GM18505 (cell line): ENCODE measurements at regions not wholly inside any gene's neighbourhood (a gene's known extent, or its start where the extent isn't known, plus 50 kb on each side); places are given as distances from the start of the nearest gene placed in this dataset.

Experiments used
- ATAC-seq: cut with Tn5 transposase; IDR thresholded peaks from one replicate; pipeline ENCODE4 v1.9.1; 2021; ENCODE audit not compliant: unreplicated experiment
- POLR2A ChIP-seq: IDR thresholded peaks from 4 replicates; pipeline ENCODE4 v1.6.1; 2011; ENCODE audit warnings: borderline replicate concordance; ENCODE audit not compliant: insufficient read depth, insufficient read length; ENCODE audit errors: extremely low read depth

DNA sequence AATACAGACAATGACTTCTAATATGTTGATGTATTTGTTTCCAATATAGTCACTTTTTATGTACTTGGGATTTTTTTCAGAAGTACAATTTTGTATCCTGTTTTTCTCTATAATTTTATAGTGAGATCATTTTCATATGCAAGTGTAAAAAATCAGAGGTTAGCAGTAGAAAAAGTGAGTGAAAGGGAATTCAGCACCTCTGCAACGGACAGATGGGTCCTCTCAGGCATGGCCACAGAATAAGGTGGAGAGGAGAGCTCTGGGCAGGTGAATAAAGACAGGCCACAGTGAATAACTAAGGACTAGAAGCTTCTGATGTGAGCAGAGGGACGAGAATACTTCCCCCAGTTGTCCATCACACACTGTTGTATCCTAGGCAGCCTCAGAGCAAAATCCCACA lies 210.1 kb upstream of the CNR1 start:
- no peak for TF ChIP-seq POLR2A
- ATAC-seq = no peak

GRCh38 chr6:88374553-88374952 lies 208.4 kb upstream of the CNR1 start:
- no peak for TF ChIP-seq POLR2A

DNA sequence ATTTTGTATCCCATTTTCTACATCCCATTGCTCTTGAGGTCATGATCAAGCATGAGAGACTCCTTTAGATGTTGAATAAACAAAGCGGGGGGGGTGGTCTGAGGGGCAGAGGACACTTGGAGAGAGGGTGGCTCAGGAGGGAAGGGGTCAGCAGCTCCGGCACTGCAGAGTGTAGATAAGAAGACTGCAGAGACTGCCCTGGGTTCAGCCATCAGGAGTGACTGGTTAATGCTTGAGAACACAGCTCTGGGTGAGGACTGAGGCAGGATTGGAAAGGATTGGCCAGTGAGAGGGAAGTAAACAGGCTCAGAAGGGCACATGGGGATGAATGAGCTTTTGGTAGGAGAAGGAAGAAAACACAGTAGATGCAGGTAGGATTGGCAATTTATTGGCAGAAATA lies 205.3 kb upstream of the CNR1 start:
- TF ChIP-seq POLR2A = no peak
- ATAC-seq = no peak

More at GRCh38 chr6:88374553-88374952, 208.4 kb upstream of the CNR1 start:
- ATAC-seq = no peak

DNA sequence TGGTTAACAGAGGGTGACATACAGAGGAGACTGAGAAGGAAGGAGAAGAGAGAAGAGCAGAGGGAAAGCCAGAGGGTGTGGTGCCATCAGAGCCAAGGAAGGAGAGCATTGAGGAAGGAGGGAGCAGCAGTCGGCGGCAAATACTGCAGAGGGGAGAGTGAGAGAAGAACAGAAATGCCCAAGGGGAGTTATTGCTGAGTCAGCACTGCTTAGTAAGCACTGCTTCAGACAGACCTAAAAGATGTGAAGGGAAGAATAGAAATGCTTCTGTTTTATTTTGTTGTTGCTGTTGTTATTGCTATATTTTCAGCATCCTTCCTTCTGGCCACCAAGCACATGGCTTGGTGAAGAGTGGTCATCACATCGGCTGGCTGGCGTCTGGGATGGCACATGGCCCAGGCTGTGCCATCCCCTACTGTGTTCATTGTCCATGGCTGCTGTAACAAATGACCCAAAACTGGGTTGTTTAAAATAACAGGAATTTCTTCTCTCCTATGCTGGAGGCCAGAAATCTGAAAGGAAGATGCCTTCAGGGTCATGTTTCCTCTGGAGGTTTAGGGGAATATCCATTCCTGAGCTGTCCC lies 204.1 kb upstream of the CNR1 start:
- no peak for TF ChIP-seq POLR2A
- no peak for ATAC-seq

- no peak for ATAC-seq
- no peak for TF ChIP-seq POLR2A
These were observed 203.1 kb upstream of the CNR1 start for GRCh38 chr6:88369262-88369661.

GRCh38 chr6:88368071-88368787 lies 202.1 kb upstream of the CNR1 start:
- TF ChIP-seq POLR2A = no peak
- ATAC-seq = no peak

DNA sequence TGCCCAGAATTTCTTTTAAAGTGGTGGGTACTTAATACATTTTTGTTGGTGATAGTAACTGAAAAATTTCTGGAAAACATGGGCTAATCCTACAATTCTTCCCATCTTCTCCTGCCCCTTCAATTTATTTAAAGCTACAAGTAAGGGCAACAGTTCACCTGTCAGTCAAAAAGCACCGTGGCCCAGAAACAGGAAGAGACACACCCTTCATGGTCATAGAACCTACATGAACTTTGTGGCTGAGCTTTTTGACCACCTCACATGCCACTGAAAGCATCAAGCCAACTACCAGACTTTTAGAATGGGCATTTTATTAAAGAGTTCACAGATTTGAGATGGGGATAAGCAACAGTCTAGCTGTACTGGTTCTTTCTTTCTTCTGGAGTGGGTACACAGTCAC lies 201.1 kb upstream of the CNR1 start:
- no peak for ATAC-seq
- no peak for TF ChIP-seq POLR2A

DNA sequence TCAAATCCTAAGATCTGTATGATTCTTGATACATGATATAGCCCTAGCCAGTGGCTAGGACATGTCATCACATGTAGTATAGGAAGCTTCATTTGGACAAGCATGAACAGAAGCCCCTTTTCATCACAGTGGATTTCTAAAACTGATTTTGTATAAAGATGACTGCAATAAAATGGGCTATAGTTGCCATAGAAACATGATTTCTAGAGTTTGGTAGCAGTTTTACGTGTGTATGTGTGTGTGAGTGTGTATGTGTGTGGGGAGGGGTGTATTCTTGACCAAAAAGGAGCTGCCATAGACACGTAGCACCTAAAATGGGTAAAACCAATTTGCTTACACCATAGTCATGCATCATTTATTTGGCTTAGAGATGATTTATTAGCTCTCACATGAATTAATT lies 200.5 kb upstream of the CNR1 start:
- no peak for ATAC-seq
- no peak for TF ChIP-seq POLR2A

DNA sequence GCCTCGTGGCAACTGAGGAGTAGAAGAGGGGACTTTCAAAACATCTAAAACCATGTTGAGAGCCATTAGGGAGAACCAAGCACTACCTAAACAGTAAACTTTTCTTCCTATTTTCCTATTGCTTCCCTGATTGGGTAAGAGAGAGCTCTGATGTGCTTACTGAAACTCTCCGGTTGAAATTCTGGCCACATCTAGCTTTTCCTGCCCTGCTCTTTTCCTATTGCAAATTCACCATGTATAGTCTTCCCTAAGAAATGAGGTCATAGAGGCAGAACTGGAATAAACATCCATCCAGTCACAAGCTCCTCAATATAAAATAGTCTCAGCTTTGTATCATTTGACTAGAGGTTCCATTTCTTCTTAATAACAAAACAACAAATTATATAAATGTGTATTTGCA lies 199.5 kb upstream of the CNR1 start:
- TF ChIP-seq POLR2A = no peak
- no peak for ATAC-seq

DNA sequence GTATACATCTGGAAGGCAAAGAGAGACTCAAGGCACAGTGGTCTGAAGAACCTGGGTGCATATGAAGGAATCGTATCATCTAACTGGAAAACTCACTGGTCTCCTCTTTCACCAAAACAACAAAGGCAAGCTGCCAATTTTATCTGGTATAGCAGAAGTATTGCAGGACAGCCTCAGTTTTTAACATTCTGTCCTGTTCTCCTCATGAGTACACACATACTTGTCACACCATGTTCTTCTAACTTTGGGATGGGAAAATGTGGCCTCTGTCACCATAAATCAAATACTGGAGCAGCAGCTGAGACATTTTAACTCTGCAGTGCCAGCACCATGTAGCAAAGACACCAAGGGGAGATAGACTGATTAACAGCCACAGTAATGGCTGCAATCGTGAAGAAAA lies 199.1 kb upstream of the CNR1 start:
- no peak for ATAC-seq
- TF ChIP-seq POLR2A = no peak

DNA sequence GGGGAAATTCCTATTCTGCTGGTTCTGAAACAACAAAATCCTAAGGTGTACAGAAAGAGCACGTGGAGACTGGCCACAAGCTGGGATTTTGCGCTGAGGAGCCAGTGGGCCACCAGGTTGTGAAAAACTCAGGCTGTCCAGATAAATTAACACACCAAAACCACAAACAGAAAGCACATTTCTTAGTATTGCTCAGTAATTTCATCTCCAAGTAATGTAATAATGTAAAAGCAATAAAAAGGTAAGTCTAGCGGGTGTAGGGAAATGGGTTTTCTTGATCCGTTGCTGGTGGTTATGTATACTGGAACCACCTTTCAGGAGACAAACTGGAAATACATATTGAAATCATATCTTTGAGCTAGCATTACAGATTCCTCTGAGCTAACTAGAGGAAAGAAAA lies 195.6 kb upstream of the CNR1 start:
- ATAC-seq = no peak
- TF ChIP-seq POLR2A = no peak

DNA sequence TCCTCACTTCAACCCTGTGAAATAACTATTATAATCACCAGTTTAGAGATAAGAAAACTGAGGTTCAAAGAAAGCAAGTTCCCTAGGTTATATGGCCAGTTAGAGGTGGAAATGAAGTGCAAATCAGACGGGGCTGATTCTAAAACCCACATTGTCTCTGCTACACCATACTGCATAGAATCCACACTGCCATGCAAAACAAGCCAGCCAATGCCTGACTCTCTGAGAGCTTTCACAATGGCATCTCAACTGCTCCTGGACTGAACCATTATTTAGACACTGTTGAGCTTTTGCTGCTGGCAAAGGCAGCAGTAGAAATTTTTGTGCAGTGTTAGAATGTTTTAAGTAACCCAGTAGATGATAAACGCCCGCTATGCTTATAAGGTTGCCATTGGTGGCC lies 195.2 kb upstream of the CNR1 start:
- TF ChIP-seq POLR2A = no peak
- ATAC-seq = no peak

DNA sequence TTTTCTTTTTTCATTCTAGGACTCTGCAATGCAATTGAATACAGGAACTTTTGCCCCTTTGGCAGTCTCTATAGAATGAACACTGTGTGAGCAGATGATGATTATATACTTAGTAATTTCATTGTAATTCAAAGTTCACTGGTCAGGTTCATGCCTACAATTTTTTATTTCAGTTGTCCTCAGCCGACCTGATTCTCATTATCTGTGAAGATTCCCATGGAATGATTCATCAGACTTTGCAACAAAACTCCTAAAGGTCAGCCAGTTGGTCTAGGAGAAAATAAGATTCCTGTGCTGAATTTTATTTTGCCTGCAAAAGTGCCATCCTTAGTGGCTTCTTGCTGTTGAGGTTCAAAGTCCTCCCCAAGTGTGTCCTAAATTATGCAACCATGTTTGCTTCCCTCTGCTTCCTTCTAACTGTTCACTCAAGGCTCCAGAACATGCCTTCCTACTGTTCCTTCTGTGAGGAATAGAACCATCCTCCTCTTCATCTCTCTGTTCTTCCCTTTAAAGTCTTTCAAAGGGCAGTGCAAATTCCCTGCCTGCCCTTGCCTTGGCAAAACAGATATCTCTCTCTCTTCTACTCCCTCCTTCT lies 194.2 kb upstream of the CNR1 start:
- ATAC-seq = no peak
- no peak for TF ChIP-seq POLR2A

DNA sequence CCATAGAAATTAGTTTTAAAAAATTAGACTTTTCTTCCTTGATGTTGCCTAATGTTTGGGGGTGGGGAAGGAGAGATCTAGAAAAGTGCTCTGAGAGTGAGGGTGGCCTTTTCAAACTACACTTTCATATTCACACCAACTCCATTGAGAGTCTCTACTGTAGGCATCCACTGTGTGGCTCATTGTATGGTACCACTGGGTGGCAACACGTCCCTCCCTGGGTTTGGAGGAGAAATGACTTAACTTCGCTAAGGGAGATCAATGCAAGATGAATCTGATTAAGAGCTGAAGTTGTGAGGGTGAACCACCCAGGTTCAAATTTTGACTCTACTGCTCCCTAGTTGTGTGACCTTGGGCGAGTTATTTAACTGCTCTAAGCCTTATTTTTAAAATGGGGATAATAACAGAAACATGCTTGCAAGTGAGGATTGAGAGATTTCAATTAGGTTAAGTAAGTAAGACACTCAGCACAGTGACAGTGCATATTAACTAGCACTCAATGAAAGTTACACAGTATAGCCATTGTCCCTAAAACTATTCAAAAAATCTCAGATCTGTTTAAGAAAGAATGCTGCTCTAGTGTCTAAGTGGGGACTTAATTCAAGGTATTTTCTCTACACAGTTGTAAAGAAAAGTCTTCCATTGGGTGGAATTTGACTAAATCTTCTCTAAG lies 193.5 kb upstream of the CNR1 start:
- ATAC-seq = no peak
- no peak for TF ChIP-seq POLR2A
